Lung (tissue), 11 donors: ENCODE measurements at regions not wholly inside any gene's neighbourhood (a gene's known extent, or its start where the extent isn't known, plus 50 kb on each side); places are given as distances from the start of the nearest gene placed in this dataset.

Source experiments
- ATAC-seq: fragments of 200-7000 bp; cut with Tn5 transposase; one replicate; pipeline ENCODE4 v1.9.1; 2020; ENCODE audit warnings: moderate number of reproducible peaks; ENCODE audit not compliant: insufficient read depth, low FRiP score
- DNase-seq, 3 donors: peaks; one replicate each; pipeline ENCODE4 v3.0.0-alpha.2; 2013 to 2017
- H3K27ac ChIP-seq, 2 donors: one replicate each; pipeline ENCODE4 v1.5.1; 2013; ENCODE audit warnings: mild to moderate bottlenecking in 2 of 2, moderate library complexity in 2 of 2, control low read depth in 1 of 2, inconsistent platforms in 1 of 2, low read depth in 1 of 2, low read length in 1 of 2
- H3K27me3 ChIP-seq, 3 donors: one replicate each; pipeline ENCODE4 v1.5.1; 2013; ENCODE audit warnings: low read length in 2 of 3; ENCODE audit not compliant: control insufficient read depth in 3 of 3, insufficient read depth in 3 of 3
- H3K36me3 ChIP-seq, 4 donors: one replicate each; pipeline ENCODE4 v1.5.1; 2013; ENCODE audit warnings: low read length in 4 of 4, mild to moderate bottlenecking in 1 of 4, moderate library complexity in 1 of 4; ENCODE audit not compliant: control insufficient read depth in 4 of 4, insufficient read depth in 4 of 4
- H3K4me1 ChIP-seq, 5 donors: one replicate each; pipeline ENCODE4 v1.5.1; 2013; ENCODE audit warnings: low read length in 5 of 5, mild to moderate bottlenecking in 2 of 5, moderate library complexity in 1 of 5; ENCODE audit not compliant: control insufficient read depth in 5 of 5, insufficient read depth in 5 of 5
- H3K4me3 ChIP-seq: one replicate; pipeline ENCODE4 v1.5.1; 2013; ENCODE audit warnings: mild to moderate bottlenecking, control low read depth, moderate library complexity
- H3K9ac ChIP-seq, 2 donors: one replicate each; pipeline ENCODE4 v1.5.1; 2013; ENCODE audit warnings: low read length in 2 of 2, control low read depth in 1 of 2; ENCODE audit not compliant: insufficient read depth in 1 of 2
- H3K9me3 ChIP-seq, 4 donors: one replicate each; pipeline ENCODE4 v1.5.1; 2013; ENCODE audit warnings: low read length in 3 of 4, mild to moderate bottlenecking in 1 of 4, moderate library complexity in 1 of 4; ENCODE audit not compliant: control insufficient read depth in 4 of 4, insufficient read depth in 3 of 4
- WGBS, 2 donors: extraction: QIAGEN DNeasy Blood & Tissue Kit; methylation state at CpG; one replicate each; pipeline ENCODE4 v1.1.7; 2013; 5-methylcytosine and 5-hydroxymethylcytosine counted together
- TF ChIP-seq, protein P1 (sequence below): IDR thresholded peaks from 2 replicates; pipeline ENCODE4 v1.5.1; 2012; ENCODE audit warnings: mild to moderate bottlenecking; ENCODE audit errors: control extremely low read depth, extremely low read depth
- donor health status: control.
- donor health status: control.
- donor health status: Bipolar disorder and iron deficiency.
- donor health status: healthy.
- donor health status: DM: yes; HTN: yes; CAD: no.

DNA sequence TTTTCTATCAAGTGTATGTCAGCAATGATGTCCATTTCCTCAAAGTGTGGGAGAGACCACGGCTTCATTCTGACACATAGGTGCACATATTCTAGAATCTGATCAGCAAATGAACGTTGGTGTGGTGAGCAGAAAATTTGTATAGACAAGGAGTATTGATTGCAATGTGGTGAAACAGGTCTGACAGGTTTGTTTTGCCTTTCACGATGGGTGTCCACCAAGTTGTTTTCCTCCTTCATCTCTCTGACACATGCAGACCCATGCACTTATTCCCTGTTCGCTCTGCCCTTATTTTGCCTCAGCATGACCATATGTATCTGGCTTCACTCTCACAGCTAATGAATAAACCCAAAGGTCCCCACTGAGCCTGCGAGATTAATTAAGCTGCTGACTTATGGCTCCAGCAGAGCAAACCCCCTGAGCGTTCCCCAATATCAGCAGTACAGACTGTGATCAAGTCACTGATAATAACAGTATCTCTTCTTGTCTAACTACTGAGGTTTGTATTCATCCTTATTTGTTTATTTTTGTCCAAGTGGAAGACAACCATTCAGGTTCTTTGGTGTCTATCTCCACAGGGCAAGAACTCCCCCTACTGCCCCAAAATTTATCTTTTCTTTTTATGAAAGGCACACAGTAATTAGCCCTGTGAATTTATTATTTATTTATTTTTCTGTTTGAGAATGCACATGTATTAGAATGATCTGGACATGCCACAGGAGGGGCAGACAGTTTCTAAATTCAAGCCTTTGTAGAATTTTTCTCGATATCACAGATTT, 178.3 kb upstream of the HSFY2 start:
- Histone ChIP-seq H3K27ac (no peak overlapping the region), H3K4me1 (peaks cover 0 to 4% (median 0%) of the 10 kb centered on the region in 5 donors), H3K4me3 (no peak overlapping the region), H3K9ac (no peak overlapping the region), H3K36me3 (no peaks in the 10 kb centered on the region), H3K27me3 (no peaks in the 10 kb centered on the region), H3K9me3 (no peaks in the 10 kb centered on the region)
- WGBS, 2 donors, result 88% methylated on average over 7 of the region's 7 CpGs; no CpG with 5 or more reads in 1 of the 2 donors
- DNase-seq, result peak in 1 of 3 donors; percentile 11
- TF ChIP-seq, protein P1, sequence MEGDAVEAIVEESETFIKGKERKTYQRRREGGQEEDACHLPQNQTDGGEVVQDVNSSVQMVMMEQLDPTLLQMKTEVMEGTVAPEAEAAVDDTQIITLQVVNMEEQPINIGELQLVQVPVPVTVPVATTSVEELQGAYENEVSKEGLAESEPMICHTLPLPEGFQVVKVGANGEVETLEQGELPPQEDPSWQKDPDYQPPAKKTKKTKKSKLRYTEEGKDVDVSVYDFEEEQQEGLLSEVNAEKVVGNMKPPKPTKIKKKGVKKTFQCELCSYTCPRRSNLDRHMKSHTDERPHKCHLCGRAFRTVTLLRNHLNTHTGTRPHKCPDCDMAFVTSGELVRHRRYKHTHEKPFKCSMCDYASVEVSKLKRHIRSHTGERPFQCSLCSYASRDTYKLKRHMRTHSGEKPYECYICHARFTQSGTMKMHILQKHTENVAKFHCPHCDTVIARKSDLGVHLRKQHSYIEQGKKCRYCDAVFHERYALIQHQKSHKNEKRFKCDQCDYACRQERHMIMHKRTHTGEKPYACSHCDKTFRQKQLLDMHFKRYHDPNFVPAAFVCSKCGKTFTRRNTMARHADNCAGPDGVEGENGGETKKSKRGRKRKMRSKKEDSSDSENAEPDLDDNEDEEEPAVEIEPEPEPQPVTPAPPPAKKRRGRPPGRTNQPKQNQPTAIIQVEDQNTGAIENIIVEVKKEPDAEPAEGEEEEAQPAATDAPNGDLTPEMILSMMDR, result no peak
- no peak for ATAC-seq

GRCh38 chrY:18951019-18951418, 177.5 kb upstream of the HSFY2 start:
- no peaks in the 10 kb centered on the region for H3K36me3 ChIP-seq
- H3K4me3 ChIP-seq, result no peak overlapping the region
- H3K4me1 ChIP-seq, result peaks cover 0 to 4% (median 0%) of the 10 kb centered on the region in 5 donors
- ATAC-seq (no peak), DNase-seq (no peak)
- no peak overlapping the region for H3K9ac ChIP-seq
- TF ChIP-seq, protein P1, result no peak
- no peak overlapping the region for H3K27ac ChIP-seq
- no peaks in the 10 kb centered on the region for H3K27me3 ChIP-seq
- WGBS, 2 donors, result 90% methylated on average over 5 of the region's 5 CpGs; no CpG with 5 or more reads in 1 of the 2 donors
- H3K9me3 ChIP-seq, result no peaks in the 10 kb centered on the region

DNA sequence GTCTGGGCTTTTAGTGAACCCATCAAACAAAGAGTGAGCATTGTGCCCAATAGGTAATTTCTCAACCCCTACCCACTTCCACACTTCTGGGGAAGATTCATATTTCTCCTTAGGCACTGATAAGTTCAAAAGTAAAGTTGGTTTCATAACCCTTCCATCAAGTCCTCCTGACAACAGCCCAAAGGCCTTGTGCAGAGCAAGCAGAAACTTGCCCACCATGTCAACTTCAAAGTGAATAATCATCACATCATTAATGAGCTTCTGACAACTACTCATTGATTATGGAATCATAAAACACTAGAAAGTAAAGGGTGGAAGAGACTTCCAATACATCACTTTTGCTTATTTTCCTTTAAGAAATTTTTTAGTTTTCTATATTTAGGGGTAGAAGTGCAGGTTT, 163.3 kb upstream of the HSFY2 start:
- H3K9ac ChIP-seq, result no peak overlapping the region
- H3K9me3 ChIP-seq, result no peaks in the 10 kb centered on the region
- no peak for DNase-seq
- H3K4me1 ChIP-seq, result no peaks in the 10 kb centered on the region
- H3K36me3 ChIP-seq, result no peaks in the 10 kb centered on the region
- no peak overlapping the region for H3K4me3 ChIP-seq
- TF ChIP-seq, protein P1, result no peak
- H3K27me3 ChIP-seq, result no peaks in the 10 kb centered on the region
- no peak for ATAC-seq
- H3K27ac ChIP-seq, result no peak overlapping the region
